Mammary epithelial cell (primary cell): ENCODE measurements at regions not wholly inside any gene's neighbourhood (a gene's known extent, or its start where the extent isn't known, plus 50 kb on each side); places are given as distances from the start of the nearest gene placed in this dataset.

Experiments used
- CTCF ChIP-seq, 2 donors: IDR thresholded peaks in 1 of 2; conservative IDR thresholded peaks in 1 of 2; 2 replicates each; pipeline ENCODE4 v1.5.1; 2011 to 2012; ENCODE audit warnings: inconsistent platforms in 2 of 2, low read length in 2 of 2, mild to moderate bottlenecking in 2 of 2, control low read depth in 1 of 2, low read depth in 1 of 2; ENCODE audit not compliant: insufficient read depth in 1 of 2; ENCODE audit errors: extremely low read depth in 1 of 2
- EZH2 ChIP-seq: IDR thresholded peaks from 2 replicates; pipeline ENCODE4 v1.6.1; 2012; ENCODE audit warnings: low read length, inconsistent platforms, borderline replicate concordance

DNA sequence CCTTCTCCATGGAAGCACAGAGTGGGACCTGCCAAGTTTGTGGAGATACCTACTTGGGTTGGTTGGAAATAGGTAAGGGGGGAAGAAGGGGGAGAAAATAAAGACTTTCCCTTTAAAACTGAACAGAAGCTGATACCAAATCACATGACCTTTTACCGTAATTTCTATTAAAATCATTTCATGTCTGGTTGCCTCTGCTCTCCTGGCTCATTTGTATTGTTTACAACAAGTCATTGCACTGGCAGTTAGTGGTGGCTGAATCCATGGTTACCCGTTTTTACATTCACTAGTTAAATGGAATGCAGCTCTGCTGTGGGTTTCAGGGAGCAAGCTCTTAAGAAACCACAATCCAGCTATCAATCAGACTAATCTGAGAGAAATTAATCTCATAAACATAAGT is 353.7 kb upstream of the ESRRG start:
- TF ChIP-seq CTCF (conservative IDR thresholded peaks at IDR 0.05 in 1 of 2, IDR thresholded peaks at IDR 0.05 in 1 of 2; ENCODE audit: extremely low read depth in 1 of 2, insufficient read depth in 1 of 2, low read depth in 1 of 2, low read length in 2 of 2) = no peak
- no peak for TF ChIP-seq EZH2
